BE2C (cell line): ENCODE measurements at regions not wholly inside any gene's neighbourhood (a gene's known extent, or its start where the extent isn't known, plus 50 kb on each side); places are given as distances from the start of the nearest gene placed in this dataset.

Experiments
- DNase-seq: peaks from one replicate; pipeline ENCODE4 v3.0.0-alpha.2; 2020
- H3K27me3 ChIP-seq: fragments of 250-450 bp; sonication (Bioruptor Pico); 2 replicates; pipeline ENCODE4 v1.5.1; 2020; ENCODE audit warnings: mild to moderate bottlenecking
- H3K36me3 ChIP-seq: fragments of 250-450 bp; sonication (Bioruptor Pico); 2 replicates; pipeline ENCODE4 v1.5.1; 2020; ENCODE audit warnings: mild to moderate bottlenecking
- H3K4me1 ChIP-seq: fragments of 250-450 bp; sonication (Bioruptor Pico); 2 replicates; pipeline ENCODE4 v1.5.1; 2020
- H3K4me3 ChIP-seq: 2 replicates; pipeline ENCODE4 v1.5.1; 2011; ENCODE audit warnings: low read depth, low read length
- H3K9me3 ChIP-seq: fragments of 250-450 bp; sonication (Bioruptor Pico); 2 replicates; pipeline ENCODE4 v1.5.1; 2020
- TF ChIP-seq, protein P1 (sequence below): IDR thresholded peaks from 2 replicates; pipeline ENCODE4 v1.5.1; 2012; ENCODE audit warnings: mild to moderate bottlenecking, low read depth, low read length

DNA sequence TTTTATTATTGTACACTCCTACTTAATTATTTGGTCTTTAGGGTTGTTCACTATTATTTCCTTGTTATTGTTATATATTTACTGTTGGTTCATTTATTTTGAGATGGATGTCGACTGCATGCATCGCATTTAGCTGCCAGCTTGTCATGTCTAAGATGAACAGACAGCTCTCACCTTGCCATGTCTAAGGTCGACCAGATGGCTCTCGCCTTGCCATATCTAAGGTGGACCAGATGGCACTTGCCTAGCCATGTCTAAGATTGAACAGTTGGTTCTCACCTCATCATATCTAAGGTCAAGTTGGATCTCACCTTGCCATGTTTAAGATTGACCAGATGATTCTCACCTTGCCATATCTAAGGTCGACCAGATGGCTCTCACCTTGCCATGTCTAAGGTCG lies 1440.9 kb downstream of the UQCRFS1 start:
- Histone ChIP-seq H3K36me3 (peaks cover 12% of the 10 kb centered on the region), H3K4me1 (no peaks in the 10 kb centered on the region), H3K9me3 (no peaks in the 10 kb centered on the region), H3K4me3 (no peak overlapping the region), H3K27me3 (no peaks in the 10 kb centered on the region)
- no peak for DNase-seq
- TF ChIP-seq, protein P1, sequence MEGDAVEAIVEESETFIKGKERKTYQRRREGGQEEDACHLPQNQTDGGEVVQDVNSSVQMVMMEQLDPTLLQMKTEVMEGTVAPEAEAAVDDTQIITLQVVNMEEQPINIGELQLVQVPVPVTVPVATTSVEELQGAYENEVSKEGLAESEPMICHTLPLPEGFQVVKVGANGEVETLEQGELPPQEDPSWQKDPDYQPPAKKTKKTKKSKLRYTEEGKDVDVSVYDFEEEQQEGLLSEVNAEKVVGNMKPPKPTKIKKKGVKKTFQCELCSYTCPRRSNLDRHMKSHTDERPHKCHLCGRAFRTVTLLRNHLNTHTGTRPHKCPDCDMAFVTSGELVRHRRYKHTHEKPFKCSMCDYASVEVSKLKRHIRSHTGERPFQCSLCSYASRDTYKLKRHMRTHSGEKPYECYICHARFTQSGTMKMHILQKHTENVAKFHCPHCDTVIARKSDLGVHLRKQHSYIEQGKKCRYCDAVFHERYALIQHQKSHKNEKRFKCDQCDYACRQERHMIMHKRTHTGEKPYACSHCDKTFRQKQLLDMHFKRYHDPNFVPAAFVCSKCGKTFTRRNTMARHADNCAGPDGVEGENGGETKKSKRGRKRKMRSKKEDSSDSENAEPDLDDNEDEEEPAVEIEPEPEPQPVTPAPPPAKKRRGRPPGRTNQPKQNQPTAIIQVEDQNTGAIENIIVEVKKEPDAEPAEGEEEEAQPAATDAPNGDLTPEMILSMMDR: no peak

- DNase-seq: no peak
- Histone ChIP-seq H3K4me3 (no peak overlapping the region), H3K36me3 (peaks cover 12% of the 10 kb centered on the region), H3K27me3 (no peaks in the 10 kb centered on the region), H3K9me3 (no peaks in the 10 kb centered on the region), H3K4me1 (no peaks in the 10 kb centered on the region)
- TF ChIP-seq, protein P1: no peak
Observed at GRCh38 chr19:27770095-27770494, 1442.9 kb downstream of the UQCRFS1 start.

- TF ChIP-seq, protein P1: no peak
- no peak for DNase-seq
- Histone ChIP-seq H3K4me3 (no peak overlapping the region), H3K4me1 (no peaks in the 10 kb centered on the region), H3K36me3 (peaks cover 3% of the 10 kb centered on the region; the same call in 1 of the 2 replicates), H3K9me3 (no peaks in the 10 kb centered on the region), H3K27me3 (no peaks in the 10 kb centered on the region)
Observed at GRCh38 chr19:27767234-27767633, 1445.7 kb downstream of the UQCRFS1 start.

DNA sequence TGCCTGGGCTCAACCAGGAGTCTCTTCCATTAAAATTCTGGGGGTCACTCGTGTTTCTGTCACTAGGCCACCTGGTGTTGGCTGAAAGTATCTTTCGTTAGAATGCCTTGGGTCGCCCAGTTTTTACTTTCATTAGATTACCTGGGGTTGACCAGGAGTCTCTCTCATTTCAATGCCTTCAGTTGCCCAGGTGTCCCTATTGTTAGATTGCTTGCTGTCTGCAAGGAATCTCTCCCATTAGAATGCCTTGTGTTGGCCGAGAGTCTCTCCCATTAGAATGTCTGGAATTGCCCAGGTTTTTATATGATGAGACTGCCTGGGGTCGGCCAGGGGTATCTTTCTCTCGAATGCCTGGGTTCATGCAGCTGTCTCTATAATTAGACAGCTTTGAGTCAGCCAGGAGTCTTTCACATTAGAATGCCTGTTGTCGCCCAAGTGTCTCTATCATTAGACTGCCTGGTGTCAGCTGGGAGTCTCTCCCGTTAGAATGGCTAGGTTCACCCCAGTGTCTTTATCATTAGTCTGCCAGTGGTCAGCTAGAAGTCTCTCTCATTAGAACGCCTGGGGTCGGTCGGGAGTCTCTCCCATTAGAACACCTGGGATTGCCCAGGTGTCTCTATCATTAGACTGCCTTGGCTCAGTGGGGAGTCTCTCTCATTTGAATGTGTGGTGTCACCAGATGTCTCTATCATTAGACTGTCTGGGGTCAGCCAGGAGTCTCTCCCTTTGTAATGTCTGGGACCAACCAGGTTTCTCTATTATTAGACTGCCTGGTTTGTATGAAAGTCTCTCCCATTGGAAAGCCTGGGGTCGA lies 1446.8 kb downstream of the UQCRFS1 start:
- Histone ChIP-seq H3K27me3 (no peaks in the 10 kb centered on the region), H3K9me3 (no peaks in the 10 kb centered on the region), H3K4me1 (no peaks in the 10 kb centered on the region), H3K36me3 (no peaks in the 10 kb centered on the region), H3K4me3 (no peak overlapping the region)
- TF ChIP-seq, protein P1: no peak
- DNase-seq: no peak

- DNase-seq: no peak
- Histone ChIP-seq H3K36me3 (no peaks in the 10 kb centered on the region), H3K9me3 (no peaks in the 10 kb centered on the region), H3K4me1 (no peaks in the 10 kb centered on the region), H3K4me3 (no peak overlapping the region), H3K27me3 (no peaks in the 10 kb centered on the region)
- TF ChIP-seq, protein P1: no peak
Observed at GRCh38 chr19:27765397-27765796, 1447.6 kb downstream of the UQCRFS1 start.

DNA sequence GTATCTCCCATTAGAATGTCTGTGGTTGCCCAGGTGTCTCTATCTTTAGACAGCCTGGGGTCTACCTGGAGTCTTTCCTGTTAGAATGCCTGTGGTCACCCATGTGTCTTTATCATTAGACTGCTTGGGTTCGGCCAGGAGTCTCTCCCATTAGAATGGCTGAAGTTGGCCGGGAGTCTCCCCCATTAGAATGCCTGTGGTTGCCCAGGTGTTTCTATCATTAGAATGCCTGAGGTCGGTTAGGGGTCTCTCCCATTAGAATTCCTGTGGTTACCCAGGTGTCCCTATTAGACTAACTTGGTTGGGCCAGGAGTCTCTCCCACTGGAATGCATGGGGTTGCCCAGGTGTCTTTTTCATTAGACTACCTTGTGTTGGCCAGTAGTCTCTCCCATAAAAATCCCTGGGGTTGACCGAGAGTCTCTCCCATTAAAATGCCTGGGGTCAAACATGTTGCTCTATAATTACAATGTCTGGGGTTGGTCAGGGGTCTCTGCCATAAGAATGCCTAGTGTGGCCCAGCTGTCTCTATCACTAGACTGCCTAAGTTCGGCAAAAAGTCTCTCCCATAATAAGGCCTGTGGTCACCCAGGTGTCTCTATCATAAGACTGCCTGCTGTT lies 1448.7 kb downstream of the UQCRFS1 start:
- TF ChIP-seq, protein P1: no peak
- Histone ChIP-seq H3K4me3 (no peak overlapping the region), H3K36me3 (no peaks in the 10 kb centered on the region), H3K27me3 (no peaks in the 10 kb centered on the region), H3K9me3 (no peaks in the 10 kb centered on the region), H3K4me1 (no peaks in the 10 kb centered on the region)
- DNase-seq: no peak
